ENCODE measurements at regions not wholly inside any gene's neighbourhood (a gene's known extent, or its start where the extent isn't known, plus 50 kb on each side); places are given as distances from the start of the nearest gene placed in this dataset.

- TF ChIP-seq, protein P1, sequence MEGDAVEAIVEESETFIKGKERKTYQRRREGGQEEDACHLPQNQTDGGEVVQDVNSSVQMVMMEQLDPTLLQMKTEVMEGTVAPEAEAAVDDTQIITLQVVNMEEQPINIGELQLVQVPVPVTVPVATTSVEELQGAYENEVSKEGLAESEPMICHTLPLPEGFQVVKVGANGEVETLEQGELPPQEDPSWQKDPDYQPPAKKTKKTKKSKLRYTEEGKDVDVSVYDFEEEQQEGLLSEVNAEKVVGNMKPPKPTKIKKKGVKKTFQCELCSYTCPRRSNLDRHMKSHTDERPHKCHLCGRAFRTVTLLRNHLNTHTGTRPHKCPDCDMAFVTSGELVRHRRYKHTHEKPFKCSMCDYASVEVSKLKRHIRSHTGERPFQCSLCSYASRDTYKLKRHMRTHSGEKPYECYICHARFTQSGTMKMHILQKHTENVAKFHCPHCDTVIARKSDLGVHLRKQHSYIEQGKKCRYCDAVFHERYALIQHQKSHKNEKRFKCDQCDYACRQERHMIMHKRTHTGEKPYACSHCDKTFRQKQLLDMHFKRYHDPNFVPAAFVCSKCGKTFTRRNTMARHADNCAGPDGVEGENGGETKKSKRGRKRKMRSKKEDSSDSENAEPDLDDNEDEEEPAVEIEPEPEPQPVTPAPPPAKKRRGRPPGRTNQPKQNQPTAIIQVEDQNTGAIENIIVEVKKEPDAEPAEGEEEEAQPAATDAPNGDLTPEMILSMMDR (conservative IDR thresholded peaks at IDR 0.05; ENCODE audit: low read depth in 2 of 2): no peak
- no peak for TF ChIP-seq EZH2 (IDR thresholded peaks at IDR 0.05; ENCODE audit: low read depth, unreplicated experiment)
- no peak for TF ChIP-seq ZNF331 (CRISPR knock-in tag; IDR thresholded peaks at IDR 0.05; ENCODE audit: low read depth)
- no peak for TF ChIP-seq EZH2phosphoT487 (IDR thresholded peaks at IDR 0.05; ENCODE audit: unreplicated experiment)
- TF ChIP-seq REST (IDR thresholded peaks at IDR 0.05; ENCODE audit: unreplicated experiment): no peak
- no peak for TF ChIP-seq POLR2AphosphoS5 (IDR thresholded peaks at IDR 0.05; ENCODE audit: low read depth)
- TF ChIP-seq CREB1 (CRISPR knock-in tag; IDR thresholded peaks at IDR 0.05; ENCODE audit: low read depth): no peak
- no peak for TF ChIP-seq STAT1 (IDR thresholded peaks at IDR 0.05; ENCODE audit: unreplicated experiment)
- no peak for TF ChIP-seq JUNB (IDR thresholded peaks at IDR 0.05; ENCODE audit: unreplicated experiment)
- TF ChIP-seq ZNF114 (CRISPR knock-in tag; IDR thresholded peaks at IDR 0.05): no peak
- no peak for TF ChIP-seq NANOG (IDR thresholded peaks at IDR 0.05; ENCODE audit: borderline replicate concordance)
Observed at GRCh38 chr13:103948426-103948825, 882.2 kb upstream of the SLC10A2 start.

All from GM23338 (cell line).